HS-27A (cell line): ENCODE measurements at regions not wholly inside any gene's neighbourhood (a gene's known extent, or its start where the extent isn't known, plus 50 kb on each side); places are given as distances from the start of the nearest gene placed in this dataset.

ENCODE experiments used
- DNase-seq: peaks from one replicate; pipeline ENCODE4 v3.0.0-alpha.2; 2012; ENCODE audit warnings: low read depth, missing footprints

DNA sequence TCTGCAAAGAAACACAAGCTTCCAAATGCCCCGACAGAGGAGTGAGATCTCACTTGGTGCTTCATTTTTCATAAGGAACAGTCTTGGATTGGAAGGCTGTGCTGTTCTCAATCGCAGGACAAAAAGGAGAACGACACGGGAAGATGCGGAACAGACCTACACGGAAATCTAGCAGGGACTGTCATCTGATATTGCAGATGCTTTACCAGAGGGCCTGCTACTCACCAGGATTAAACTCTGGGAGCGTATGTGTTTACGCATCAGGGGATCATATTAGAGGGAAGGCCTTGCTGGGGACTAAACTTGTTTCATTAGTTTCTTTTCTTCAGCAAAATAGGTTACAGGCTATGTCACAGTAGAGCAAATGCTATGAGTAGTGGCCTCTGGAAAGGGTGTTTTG, 82.8 kb upstream of the EEPD1 start:
- no peak for DNase-seq

DNA sequence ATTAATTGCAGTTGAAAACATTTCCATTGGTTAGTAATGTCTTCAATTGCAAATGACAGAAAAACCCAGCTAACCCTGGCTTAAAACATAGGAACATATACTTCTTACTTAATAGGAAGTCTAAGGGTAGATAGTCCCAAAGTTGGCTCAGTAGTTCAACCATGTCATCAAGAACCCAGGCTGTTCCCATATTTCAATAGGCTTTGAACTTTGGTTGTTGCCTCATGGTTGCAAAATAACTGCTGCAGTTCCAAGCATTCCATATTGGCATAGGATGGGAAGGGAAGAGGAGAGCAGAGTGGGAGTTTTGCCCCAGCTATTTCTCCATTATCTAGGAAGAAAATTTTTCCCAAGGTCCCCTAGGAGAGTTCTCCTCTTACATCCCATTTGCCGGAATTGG, 81.4 kb upstream of the EEPD1 start:
- DNase-seq = no peak

DNA sequence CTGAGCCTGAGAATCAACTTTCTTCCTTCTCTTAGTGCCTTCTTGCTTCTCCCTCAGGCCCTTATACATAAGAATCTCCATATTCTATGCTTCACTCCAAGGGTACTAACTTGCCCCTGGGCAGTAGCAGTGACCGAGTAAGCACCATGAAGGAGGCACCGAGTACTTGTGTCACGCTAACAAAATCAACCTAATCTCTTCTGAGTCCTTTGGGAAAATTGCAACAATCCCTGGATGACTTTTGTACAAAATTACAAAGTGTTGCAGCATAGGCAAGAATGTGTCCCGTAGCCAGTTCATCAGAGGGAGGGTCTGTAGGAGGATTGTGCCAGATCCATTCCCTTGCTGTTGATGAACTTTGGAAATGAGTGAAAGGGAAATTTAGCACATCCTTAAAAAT, 80.4 kb upstream of the EEPD1 start:
- no peak for DNase-seq

DNA sequence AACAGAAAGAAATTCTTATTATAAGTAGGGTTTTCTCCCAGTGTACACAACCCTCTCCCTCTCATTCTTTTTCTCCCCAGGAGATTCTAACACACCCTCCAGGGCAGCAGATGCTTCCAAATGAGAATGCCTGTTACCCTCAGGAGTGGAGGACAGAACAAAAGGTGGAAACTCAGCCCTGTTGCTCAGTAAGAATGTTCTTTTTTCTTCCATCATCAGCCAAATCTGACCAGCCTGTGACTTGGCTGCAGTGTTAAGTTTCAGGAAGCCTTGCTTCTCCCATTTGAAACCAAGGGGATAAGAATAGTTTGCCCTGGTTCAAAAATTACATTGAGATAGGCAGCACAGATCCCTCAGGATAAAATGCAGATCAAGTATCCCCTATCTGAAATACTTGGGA, 77.5 kb upstream of the EEPD1 start:
- no peak for DNase-seq

DNA sequence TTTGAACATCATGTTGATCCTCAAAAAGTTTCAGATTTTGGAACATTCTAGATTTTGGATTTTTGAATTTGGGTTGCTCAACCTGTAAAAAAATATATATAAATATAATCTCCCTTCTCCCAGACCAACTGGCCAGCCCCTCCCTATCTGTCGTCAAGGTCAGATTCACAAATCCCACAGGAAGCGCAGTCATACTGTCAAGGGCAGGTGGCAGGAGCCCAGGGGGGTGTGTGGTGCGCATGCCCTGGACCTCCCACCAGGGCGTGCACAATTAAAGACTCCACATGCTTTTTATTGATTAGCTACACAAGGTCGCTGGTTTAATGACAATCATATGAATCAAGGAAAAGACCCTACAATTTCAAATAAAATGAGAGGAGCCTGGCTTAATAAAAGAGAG, 77.0 kb upstream of the EEPD1 start:
- DNase-seq = no peak

DNA sequence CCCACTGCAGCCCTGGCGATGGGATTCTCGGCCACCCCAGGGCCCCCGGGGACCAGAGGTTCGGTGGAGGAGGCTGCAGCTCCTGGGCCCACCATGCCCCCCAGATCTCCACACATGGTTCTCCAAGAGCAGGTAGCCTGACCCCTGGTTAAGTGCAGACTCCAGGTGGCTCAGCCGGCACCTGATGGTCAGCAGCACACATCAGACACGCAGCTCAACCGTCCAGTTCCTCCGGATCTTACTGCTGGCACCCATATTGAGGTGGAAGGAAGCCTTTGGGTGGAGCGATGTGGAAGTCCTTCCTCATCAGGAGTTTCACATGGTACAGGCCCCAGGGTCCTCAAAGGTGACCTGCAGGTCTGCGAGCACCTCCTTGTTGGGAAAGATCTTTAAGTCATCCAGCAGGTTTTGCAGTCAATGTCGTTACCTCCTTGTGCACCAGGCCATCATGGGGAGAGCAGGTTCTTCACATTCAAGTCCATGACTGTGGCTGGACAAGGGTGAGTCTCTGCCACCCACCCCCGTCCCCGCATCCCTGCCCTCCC, 74.2 kb upstream of the EEPD1 start:
- no peak for DNase-seq

DNA sequence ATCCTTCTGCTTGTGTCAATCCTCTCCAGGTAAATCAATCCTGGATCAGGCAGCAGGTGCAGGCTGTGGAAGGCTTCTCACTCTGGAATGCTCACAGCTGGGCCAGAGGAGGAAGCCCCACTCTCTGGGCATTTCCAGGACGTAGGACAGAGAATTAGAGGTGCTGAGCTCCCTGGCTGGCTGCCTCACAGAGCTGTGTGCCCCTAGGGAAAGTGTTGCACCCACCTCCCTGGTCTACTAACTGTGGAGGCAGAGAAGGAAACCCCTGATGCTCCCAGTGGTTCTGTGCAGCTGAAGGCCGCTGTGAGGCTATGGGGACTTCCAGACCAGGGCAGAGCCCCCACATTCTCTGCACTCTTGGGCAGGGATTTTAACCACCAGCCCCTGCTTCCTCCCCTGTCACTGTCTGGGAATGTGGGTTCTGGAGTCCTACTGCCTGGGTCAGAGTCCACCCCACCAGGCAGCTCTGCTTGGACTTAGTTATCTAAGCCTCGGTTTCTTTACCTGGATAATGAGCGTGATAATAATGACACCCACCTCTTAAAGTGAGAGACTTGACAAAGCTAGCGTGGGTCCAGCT, 73.5 kb upstream of the EEPD1 start:
- no peak for DNase-seq

DNA sequence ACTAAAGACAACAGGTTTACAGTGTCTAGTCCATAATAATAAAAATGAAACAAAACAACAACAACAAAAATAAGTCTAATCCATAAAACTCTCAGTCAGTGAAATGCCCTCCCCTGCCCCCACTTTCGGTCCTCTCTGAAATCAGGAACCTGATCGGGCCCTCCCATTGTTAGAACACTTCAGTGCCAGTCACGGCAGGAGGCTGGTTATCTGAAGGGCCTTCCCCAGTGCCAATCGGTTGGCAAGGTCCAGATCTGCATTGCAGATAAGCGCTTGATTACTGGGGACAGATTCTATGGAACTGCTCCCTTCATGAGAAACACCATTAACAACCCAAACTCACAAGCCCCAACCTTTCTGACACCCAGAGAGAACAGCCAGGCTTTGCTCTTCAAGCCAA, 72.2 kb upstream of the EEPD1 start:
- DNase-seq = no peak

DNA sequence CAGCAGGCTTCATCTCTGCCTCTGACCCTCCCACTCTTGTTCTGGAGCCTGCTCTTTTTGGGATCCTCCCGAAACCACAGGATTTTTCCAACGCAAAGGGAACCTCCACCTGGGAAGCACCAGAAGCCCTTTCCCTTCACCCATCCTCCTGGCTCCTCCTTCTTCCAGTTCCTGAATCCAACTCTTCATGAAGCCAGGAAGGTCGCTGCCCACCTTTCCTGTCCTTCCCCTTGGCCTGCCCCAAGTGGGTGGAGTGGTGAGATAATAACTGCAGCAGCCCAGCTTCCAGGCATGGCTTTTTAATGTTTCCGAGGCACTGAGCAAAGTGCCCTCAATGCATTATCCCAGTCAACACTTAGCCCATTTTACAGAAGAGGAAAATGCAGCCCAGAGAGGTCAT, 70.8 kb upstream of the EEPD1 start:
- no peak for DNase-seq

DNA sequence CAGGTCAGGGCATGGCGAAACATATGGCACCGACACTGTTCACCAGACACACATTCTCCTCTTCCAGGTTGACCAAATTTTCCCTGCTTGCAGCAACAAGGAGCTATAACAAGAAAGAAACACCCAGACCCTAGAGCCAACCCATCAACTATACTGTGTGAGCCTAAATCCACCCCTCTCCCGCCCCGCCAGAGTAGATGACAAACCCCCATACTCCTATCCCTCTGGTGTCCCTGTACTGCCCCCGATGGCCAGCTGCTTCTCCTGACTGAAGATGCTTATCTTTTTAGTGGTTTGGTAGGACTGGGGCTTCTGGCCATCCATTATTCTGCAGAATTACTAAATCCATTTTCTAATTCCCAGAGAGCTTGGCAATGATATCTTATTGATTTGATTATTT, 70.1 kb upstream of the EEPD1 start:
- DNase-seq = no peak

DNA sequence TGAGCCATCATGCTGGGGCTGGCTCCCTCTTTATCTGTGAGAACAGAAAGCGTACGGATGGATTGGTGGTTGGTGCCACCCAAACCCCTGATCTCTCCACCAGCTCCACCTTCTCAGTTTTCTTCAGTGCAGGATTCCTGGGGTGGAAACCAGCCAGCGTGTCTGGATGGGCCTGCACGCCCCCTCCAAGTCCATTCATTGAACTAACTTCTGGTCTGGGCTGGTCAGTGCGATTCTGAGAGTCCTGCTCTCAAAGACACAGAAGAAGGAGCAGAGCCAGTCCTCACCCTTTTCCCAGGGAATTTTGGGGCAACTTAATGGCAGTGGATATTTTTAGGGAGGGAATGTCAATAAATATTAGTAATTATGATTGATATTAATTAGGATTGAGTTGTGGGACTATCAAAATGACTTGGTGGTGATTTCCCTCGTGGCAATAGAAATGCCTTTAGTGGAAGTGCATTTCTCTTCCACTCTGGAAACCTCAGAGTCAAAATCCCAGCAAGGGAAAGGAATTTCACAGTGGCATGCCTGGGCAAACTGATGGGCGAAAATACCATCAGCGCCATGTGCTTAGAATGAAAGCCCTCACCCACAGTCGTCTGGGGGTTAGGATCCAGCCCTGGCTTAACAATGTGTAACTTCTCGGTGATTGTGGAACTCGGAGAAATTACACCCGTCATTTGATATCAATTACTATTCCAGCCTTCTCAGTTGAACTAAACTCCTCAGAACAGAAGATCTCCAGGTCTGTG, 69.3 kb upstream of the EEPD1 start:
- DNase-seq = no peak

DNA sequence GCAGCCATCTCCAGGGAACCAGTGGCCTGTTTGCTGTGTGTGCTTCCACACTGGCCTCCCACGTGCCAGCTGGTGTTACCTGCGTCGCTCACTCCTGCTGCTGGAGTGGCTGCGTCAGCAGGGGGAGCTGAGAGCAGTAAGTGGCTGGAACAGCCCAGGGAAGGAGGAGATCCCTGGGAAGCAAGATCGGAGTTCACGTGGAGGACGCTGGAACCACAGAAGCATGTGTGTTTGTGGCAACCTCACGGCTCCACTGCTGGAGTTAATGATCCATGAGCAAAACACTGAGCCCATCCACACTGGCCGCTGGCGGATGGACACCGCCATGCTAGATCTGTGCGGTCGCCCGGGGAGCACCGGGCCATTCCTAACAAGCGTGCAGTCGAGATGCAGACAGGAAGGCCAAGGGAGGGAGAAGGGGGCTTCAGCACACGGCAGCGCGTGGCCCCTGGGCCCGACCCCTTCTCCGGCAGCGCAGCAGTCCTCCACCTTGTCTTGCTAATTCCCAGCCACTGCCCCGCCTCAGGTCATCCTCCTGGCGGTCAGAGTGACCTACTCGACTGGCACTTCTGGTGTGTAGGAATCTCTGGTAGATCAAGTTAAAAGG, 68.5 kb upstream of the EEPD1 start:
- no peak for DNase-seq

DNA sequence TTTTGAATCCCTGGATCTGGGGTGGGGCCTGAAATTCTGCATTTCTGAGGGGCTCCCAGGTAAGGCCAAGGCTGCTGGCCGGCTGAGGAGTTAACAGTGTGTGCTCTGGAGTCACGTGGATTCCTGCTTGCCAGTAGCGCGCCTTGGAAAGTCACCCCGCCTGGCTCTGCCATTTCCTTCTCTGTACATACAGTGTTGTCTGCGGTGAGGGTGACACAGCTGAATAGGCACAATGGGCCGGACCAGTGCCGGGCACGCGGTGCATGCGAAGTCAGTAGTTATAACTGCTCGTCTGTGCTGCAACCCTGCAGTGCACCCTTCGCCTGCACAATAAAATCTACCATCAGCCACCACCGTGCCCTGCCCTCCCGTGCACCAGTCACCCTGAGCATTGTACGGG, 68.0 kb upstream of the EEPD1 start:
- DNase-seq = no peak

DNA sequence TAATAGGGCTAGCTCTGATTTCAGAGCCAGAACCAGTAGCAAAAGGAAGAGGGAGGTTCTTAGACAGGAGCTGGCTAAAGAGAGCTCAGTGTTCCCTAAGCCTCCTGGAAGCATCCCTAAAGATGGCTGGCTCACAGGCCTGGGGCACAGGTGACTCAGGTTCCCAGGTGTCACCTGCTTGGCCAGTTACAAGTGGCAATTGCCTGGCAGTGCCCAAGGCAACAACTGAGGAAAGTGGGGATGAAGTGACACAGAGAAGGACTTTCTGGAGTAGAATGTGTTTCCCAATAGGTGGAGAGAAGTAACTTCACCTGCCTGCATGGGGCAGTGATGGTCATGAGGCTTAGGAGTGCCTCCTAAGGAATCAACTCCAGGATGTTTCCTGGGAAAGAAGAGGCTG, 66.5 kb upstream of the EEPD1 start:
- DNase-seq = no peak

DNA sequence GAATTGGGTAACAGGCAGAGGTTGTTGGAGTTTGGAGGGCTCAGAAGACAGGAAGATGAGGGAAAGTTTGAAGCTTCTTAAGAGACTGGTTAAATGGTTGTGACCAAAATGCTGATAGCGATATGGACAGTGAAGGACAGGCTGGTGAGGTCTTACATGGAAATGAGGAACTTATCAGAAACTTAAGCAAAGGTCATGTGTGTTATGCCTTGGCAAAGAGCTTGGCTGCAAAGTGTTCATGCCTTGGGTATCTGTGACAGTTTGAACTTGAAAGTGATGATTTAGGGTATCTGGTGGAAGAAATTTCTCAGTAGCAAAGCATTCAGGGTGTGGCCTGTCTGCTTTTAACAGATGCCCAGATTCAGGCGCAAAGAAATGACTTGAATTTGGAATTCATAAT, 64.5 kb upstream of the EEPD1 start:
- no peak for DNase-seq

DNA sequence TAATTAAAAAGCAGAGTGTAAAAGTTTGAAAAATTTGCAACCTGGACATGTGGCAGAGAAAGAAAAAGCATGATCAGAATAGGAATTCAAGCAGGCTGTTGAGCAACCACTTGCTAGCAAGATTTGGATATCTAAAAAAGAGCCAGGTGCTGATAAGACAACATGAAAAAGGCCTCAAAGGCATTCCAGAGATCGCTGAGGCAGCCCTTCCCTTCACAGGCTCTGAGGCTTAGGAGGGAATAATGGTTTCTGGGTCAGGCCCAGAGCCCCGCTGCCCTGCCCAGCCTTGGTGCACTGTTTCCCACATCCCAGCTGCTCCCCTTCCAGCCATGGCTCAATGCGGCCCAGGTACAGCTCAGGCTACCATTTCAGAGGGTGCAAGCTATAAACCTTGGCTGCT, 64.1 kb upstream of the EEPD1 start:
- DNase-seq = no peak

DNA sequence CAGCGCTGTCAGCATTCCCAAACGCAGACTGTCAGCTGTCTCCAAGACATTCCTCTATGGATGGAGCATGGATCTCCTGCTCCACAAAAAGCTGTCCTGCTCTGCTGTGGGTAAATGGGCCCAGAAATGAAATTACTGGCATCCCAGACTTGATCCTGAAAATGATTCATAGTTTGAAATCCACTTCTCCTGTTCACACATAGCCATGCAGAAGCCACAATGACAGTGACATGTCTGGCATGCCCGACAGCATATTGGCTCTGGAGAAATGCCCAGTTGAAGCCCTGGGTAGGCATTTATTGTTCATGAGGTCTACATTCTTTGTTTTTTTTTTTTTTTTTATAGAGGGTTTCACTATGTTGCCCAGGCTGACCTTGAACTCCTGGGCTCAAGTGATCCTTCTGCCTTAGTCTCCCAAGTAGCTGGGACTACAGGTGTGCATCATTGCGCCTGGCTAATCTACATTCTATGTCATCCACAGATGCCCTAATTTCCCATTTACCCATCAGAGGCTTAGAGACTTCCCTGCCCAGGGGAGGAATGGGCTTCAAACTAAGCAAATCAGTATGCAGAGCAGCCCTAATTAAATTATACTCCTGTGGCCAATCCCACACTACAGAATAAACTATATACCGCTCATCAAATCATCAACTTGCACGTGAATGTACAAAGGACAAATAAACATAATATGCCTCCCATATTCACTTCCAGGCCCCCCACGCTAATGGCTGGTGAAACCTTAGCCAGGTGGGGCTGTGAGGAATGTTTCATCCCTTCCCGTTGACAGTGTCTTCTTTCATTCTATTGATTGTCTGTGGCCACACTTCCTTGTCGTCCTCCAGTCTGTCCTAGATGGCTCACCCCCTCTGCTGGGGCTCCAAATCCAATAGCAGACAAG, 61.8 kb upstream of the EEPD1 start:
- no peak for DNase-seq

DNA sequence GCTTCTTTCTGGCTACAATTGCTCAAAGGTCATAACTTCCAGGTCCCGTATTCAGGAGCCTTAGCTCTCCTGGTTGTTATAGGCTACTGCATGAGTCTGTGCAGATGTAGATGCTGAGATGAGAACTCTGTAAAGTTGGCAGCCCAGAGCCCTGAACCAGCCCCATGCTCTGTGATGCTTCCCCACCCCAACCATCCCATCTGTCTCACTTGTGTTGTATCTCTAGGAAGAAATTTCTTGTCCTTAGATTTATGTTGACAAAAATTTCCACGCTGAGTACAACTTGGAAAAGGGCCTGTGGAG, 61.2 kb upstream of the EEPD1 start:
- DNase-seq = no peak

DNA sequence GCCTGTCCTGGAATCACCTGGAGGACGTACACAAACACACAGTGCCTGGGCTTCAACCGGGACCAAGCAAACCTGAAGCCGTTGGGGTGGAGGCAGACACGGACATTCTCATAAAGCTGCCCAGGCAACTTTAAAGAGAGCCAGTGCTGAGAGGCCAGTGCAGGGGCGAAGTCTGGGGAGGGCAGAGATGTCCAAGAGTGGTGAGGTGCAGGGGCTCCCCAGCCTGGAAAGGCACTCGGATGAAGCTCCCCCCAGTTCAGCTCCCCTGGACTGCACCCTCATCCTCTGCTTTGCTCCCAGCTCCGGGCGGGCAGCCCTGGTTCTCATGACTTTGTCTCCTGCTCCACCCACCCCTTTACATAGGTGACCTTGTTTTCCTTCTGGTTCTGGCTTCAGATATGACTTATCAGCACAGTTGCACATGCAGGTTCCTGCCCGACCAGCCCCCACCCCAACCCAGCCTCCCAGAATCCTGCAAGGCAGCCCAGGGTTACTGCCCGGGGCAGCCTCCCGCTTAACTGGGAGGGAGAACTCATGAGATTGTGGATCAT, 60.8 kb upstream of the EEPD1 start:
- no peak for DNase-seq

DNA sequence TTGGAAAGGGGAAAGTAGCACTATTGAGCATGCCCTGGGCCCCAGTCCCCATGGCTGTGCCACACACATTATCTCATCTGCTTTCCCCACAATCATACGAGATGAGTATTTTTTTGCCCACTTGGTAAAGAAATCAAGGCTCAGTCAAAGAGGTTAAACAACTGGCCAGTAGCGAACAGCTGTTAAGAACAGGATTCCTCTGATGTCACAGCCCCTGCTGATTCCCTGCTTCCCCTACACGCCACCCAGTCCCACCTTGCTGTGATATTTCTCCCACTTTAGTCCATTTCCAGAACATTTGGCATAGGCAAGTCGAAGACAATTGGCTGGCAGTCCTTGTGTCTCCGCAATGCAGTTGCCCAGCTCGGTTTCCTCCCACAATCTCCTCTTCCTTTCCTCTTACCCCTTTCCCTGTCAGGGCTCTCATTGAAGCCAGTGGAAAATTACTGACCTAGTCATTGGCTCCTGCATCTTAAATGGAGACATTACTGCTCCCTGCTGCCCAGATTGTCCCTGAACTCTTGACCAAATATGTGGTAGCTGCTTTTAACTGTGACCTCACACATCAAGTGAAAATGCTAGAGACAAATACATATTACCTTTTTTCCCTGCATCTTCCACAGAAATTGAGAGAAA, 56.5 kb upstream of the EEPD1 start:
- no peak for DNase-seq

DNA sequence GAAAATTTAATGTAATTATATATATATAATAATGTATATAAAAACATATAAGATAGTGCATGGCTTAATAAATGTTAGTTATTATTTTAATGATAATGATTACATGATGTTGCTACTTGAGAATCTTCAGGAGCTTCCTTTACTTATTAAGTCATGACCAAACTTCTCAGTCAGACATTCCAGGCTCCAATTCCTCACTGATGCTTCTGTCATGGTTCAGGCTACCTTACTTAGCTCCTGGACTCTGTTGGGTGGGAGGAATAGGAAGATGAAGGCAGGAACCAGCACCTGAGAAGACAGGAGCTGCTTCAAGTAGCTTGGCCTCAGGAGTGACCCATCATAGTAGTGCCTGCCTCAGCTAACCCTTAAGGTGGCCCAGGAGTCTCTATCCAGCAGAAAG, 55.0 kb upstream of the EEPD1 start:
- no peak for DNase-seq

DNA sequence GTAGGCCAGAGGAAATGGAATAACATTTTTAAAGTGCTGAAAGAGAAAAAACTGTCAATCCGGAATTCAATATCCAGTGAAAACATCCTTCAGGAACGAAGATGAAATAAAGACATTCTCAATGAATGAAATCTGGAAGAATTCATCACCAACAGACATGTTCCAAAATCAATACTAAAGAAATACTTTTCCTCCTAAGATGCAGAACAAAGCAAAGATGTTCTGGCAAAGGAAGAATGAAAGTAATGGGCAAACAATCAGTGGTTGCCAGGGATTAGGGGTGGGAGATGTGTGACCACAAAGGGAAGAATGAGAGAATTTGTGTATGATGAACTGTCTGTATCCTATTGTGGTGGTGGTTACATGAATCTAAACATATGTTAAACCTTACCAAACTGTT, 52.8 kb upstream of the EEPD1 start:
- DNase-seq = no peak
